Muscle layer of duodenum (tissue), 2 donors: ENCODE measurements at regions not wholly inside any gene's neighbourhood (a gene's known extent, or its start where the extent isn't known, plus 50 kb on each side); places are given as distances from the start of the nearest gene placed in this dataset.

Experiments
- H3K27ac ChIP-seq: one replicate; pipeline ENCODE4 v1.7.0; 2013; ENCODE audit warnings: mild to moderate bottlenecking, low read length
- H3K27me3 ChIP-seq: one replicate; pipeline ENCODE4 v1.7.0; 2013; ENCODE audit warnings: low read depth, mild to moderate bottlenecking, control low read depth, low read length
- H3K36me3 ChIP-seq, 2 donors: one replicate each; pipeline ENCODE4 v1.7.0; 2013; ENCODE audit warnings: low read length in 2 of 2, control low read depth in 1 of 2, mild to moderate bottlenecking in 1 of 2; ENCODE audit not compliant: insufficient read depth in 2 of 2, control insufficient read depth in 1 of 2
- H3K4me1 ChIP-seq, 2 donors: one replicate each; pipeline ENCODE4 v1.7.0; 2013; ENCODE audit warnings: low read length in 2 of 2, mild to moderate bottlenecking in 2 of 2, control low read depth in 1 of 2, moderate library complexity in 1 of 2; ENCODE audit not compliant: insufficient read depth in 2 of 2, control insufficient read depth in 1 of 2
- H3K4me3 ChIP-seq, 2 donors: one replicate each; pipeline ENCODE4 v1.7.0; 2013; ENCODE audit warnings: low read length in 2 of 2, low read depth in 1 of 2, mild to moderate bottlenecking in 1 of 2
- H3K9me3 ChIP-seq, 2 donors: one replicate each; pipeline ENCODE4 v1.7.0; 2013; ENCODE audit warnings: low read length in 2 of 2, control low read depth in 1 of 2, mild to moderate bottlenecking in 1 of 2; ENCODE audit not compliant: control insufficient read depth in 1 of 2
- donor health status: healthy.

GRCh38 chr6:113077794-113078193, 730.7 kb downstream of the RFPL4B start:
- H3K4me3 ChIP-seq: no peak overlapping the region
- H3K27ac ChIP-seq: no peak overlapping the region
- H3K9me3 ChIP-seq: no peaks in the 10 kb centered on the region
- H3K27me3 ChIP-seq: no peaks in the 10 kb centered on the region
- H3K36me3 ChIP-seq: no peaks in the 10 kb centered on the region
- no peaks in the 10 kb centered on the region for H3K4me1 ChIP-seq

GRCh38 chr6:113078791-113079190, 731.7 kb downstream of the RFPL4B start:
- Histone ChIP-seq H3K9me3 (no peaks in the 10 kb centered on the region), H3K27ac (no peak overlapping the region), H3K36me3 (no peaks in the 10 kb centered on the region), H3K4me3 (no peak overlapping the region), H3K4me1 (no peaks in the 10 kb centered on the region), H3K27me3 (no peaks in the 10 kb centered on the region)

- Histone ChIP-seq H3K36me3 (no peaks in the 10 kb centered on the region), H3K9me3 (no peaks in the 10 kb centered on the region), H3K27ac (no peak overlapping the region), H3K4me3 (no peak overlapping the region), H3K4me1 (no peaks in the 10 kb centered on the region), H3K27me3 (no peaks in the 10 kb centered on the region)
These were observed 735.6 kb downstream of the RFPL4B start for GRCh38 chr6:113082745-113083144.

- no peak overlapping the region for H3K4me3 ChIP-seq
- H3K27me3 ChIP-seq: no peaks in the 10 kb centered on the region
- H3K9me3 ChIP-seq: no peaks in the 10 kb centered on the region
- no peaks in the 10 kb centered on the region for H3K4me1 ChIP-seq
- H3K27ac ChIP-seq: no peak overlapping the region
- no peaks in the 10 kb centered on the region for H3K36me3 ChIP-seq
These were observed 736.8 kb downstream of the RFPL4B start for GRCh38 chr6:113083947-113084346.

- Histone ChIP-seq H3K27ac (no peak overlapping the region), H3K4me1 (no peaks in the 10 kb centered on the region), H3K9me3 (no peaks in the 10 kb centered on the region), H3K27me3 (no peaks in the 10 kb centered on the region), H3K36me3 (no peaks in the 10 kb centered on the region), H3K4me3 (no peak overlapping the region)
These were observed 741.9 kb downstream of the RFPL4B start for GRCh38 chr6:113089056-113089455.

- H3K36me3 ChIP-seq: no peaks in the 10 kb centered on the region
- H3K9me3 ChIP-seq: no peaks in the 10 kb centered on the region
- H3K27ac ChIP-seq: no peak overlapping the region
- no peak overlapping the region for H3K4me3 ChIP-seq
- no peaks in the 10 kb centered on the region for H3K4me1 ChIP-seq
- H3K27me3 ChIP-seq: no peaks in the 10 kb centered on the region
These were observed 745.7 kb downstream of the RFPL4B start for GRCh38 chr6:113092795-113093194.

GRCh38 chr6:113094779-113095178, 747.6 kb downstream of the RFPL4B start:
- Histone ChIP-seq H3K27ac (no peak overlapping the region), H3K4me3 (no peak overlapping the region), H3K36me3 (no peaks in the 10 kb centered on the region), H3K4me1 (no peaks in the 10 kb centered on the region), H3K27me3 (no peaks in the 10 kb centered on the region), H3K9me3 (no peaks in the 10 kb centered on the region)

- H3K4me1 ChIP-seq: no peaks in the 10 kb centered on the region
- H3K36me3 ChIP-seq: no peaks in the 10 kb centered on the region
- no peaks in the 10 kb centered on the region for H3K9me3 ChIP-seq
- no peaks in the 10 kb centered on the region for H3K27me3 ChIP-seq
- no peak overlapping the region for H3K27ac ChIP-seq
- no peak overlapping the region for H3K4me3 ChIP-seq
These were observed 748.7 kb downstream of the RFPL4B start for GRCh38 chr6:113095841-113096240.

GRCh38 chr6:113102761-113103160, 754.4 kb upstream of the MARCKS start:
- Histone ChIP-seq H3K9me3 (no peaks in the 10 kb centered on the region), H3K36me3 (no peaks in the 10 kb centered on the region), H3K27me3 (no peaks in the 10 kb centered on the region), H3K4me3 (no peak overlapping the region), H3K27ac (no peak overlapping the region), H3K4me1 (no peaks in the 10 kb centered on the region)

- Histone ChIP-seq H3K4me1 (no peaks in the 10 kb centered on the region), H3K27me3 (no peaks in the 10 kb centered on the region), H3K4me3 (no peak overlapping the region), H3K9me3 (no peaks in the 10 kb centered on the region), H3K27ac (no peak overlapping the region), H3K36me3 (no peaks in the 10 kb centered on the region)
These were observed 753.3 kb upstream of the MARCKS start for GRCh38 chr6:113103634-113104361.

- Histone ChIP-seq H3K4me3 (no peak overlapping the region), H3K9me3 (peaks cover 0 to 3% of the 10 kb centered on the region in 2 donors), H3K27me3 (no peaks in the 10 kb centered on the region), H3K27ac (no peak overlapping the region), H3K36me3 (no peaks in the 10 kb centered on the region), H3K4me1 (no peaks in the 10 kb centered on the region)
These were observed 752.6 kb upstream of the MARCKS start for GRCh38 chr6:113104541-113104940.

GRCh38 chr6:113104951-113105350, 752.2 kb upstream of the MARCKS start:
- Histone ChIP-seq H3K4me1 (no peaks in the 10 kb centered on the region), H3K27ac (no peak overlapping the region), H3K27me3 (no peaks in the 10 kb centered on the region), H3K9me3 (peaks cover 0 to 3% of the 10 kb centered on the region in 2 donors), H3K4me3 (no peak overlapping the region), H3K36me3 (no peaks in the 10 kb centered on the region)
